Naive thymus-derived CD4-positive, alpha-beta T cell (primary cell): ENCODE measurements at regions not wholly inside any gene's neighbourhood (a gene's known extent, or its start where the extent isn't known, plus 50 kb on each side); places are given as distances from the start of the nearest gene placed in this dataset.

Experiments
- ATAC-seq: fragments of 150-1000 bp; cut with Tn5 transposase; 2 replicates; pipeline ENCODE4 v1.10.0; 2021; ENCODE audit warnings: mild to moderate bottlenecking, moderate library complexity
- CTCF ChIA-PET: fragments of 350-600 bp; sonication (Branson Sonifier 250); formaldehyde crosslinking; loops from one replicate; lab custom pipeline; 2021; ENCODE audit warnings: antibody characterized with exemption; lab: Charles Lee
- POLR2A ChIA-PET: fragments of 350-600 bp; sonication (Branson Sonifier 250); formaldehyde crosslinking; loops from one replicate; lab custom pipeline; 2021; ENCODE audit warnings: antibody characterized with exemption, inconsistent platforms; lab: Charles Lee
- DNase-seq, 9 donors: peaks; one replicate each; pipeline versions ENCODE4 v3.0.0 to v3.0.0-alpha.2; 2020 to 2022; ENCODE audit warnings: mixed read lengths in 1 of 9
- H3K27ac ChIP-seq: one replicate; pipeline ENCODE4 v1.7.0; 2013; ENCODE audit warnings: mild to moderate bottlenecking, low read depth, low read length, moderate library complexity
- H3K27me3 ChIP-seq, 2 donors: one replicate each; pipeline ENCODE4 v1.7.0; 2013; ENCODE audit warnings: low read length in 2 of 2, mild to moderate bottlenecking in 2 of 2, moderate library complexity in 2 of 2; ENCODE audit not compliant: control insufficient read depth in 2 of 2, insufficient read depth in 2 of 2
- H3K36me3 ChIP-seq, 3 experiments: 1 replicate in 2 of 3; 2 replicates in 1 of 3; pipeline ENCODE4 v1.7.0; 2013; ENCODE audit warnings: low read length in 3 of 3, mild to moderate bottlenecking in 3 of 3, moderate library complexity in 1 of 3; ENCODE audit not compliant: insufficient read depth in 3 of 3, control insufficient read depth in 2 of 3
- H3K4me1 ChIP-seq, 2 donors: one replicate each; pipeline ENCODE4 v1.7.0; 2013; ENCODE audit warnings: low read length in 2 of 2, mild to moderate bottlenecking in 2 of 2, moderate library complexity in 1 of 2; ENCODE audit not compliant: control insufficient read depth in 2 of 2, insufficient read depth in 2 of 2
- H3K4me3 ChIP-seq: 2 replicates; pipeline ENCODE4 v1.7.0; 2013; ENCODE audit warnings: mild to moderate bottlenecking, low read length
- H3K9me3 ChIP-seq, 3 experiments: 1 replicate in 2 of 3; 2 replicates in 1 of 3; pipeline ENCODE4 v1.7.0; 2013; ENCODE audit warnings: low read length in 3 of 3; ENCODE audit not compliant: control insufficient read depth in 2 of 3
- H3K27ac Mint-ChIP-seq, 9 donors: one replicate each; pipeline ENCODE4 v1.8.0; 2020 to 2022; ENCODE audit warnings: mixed read lengths in 9 of 9, mild to moderate bottlenecking in 8 of 9, moderate library complexity in 5 of 9, inconsistent platforms in 2 of 9
- H3K27me3 Mint-ChIP-seq, 5 donors: one replicate each; pipeline ENCODE4 v1.8.0; 2021 to 2022; ENCODE audit warnings: mixed read lengths in 5 of 5, mild to moderate bottlenecking in 1 of 5
- H3K36me3 Mint-ChIP-seq, 5 donors: one replicate each; pipeline ENCODE4 v1.8.0; 2020 to 2022; ENCODE audit warnings: mixed read lengths in 5 of 5, mild to moderate bottlenecking in 3 of 5, inconsistent platforms in 1 of 5
- H3K4me1 Mint-ChIP-seq, 7 donors: one replicate each; pipeline ENCODE4 v1.8.0; 2020 to 2022; ENCODE audit warnings: mixed read lengths in 7 of 7, mild to moderate bottlenecking in 3 of 7, inconsistent platforms in 1 of 7
- H3K4me3 Mint-ChIP-seq, 10 donors: one replicate each; pipeline ENCODE4 v1.8.0; 2020 to 2022; ENCODE audit warnings: mild to moderate bottlenecking in 10 of 10, mixed read lengths in 10 of 10, moderate library complexity in 6 of 10, inconsistent platforms in 2 of 10
- H3K9me3 Mint-ChIP-seq, 11 donors: one replicate each; pipeline ENCODE4 v1.8.0; 2020 to 2022; ENCODE audit warnings: mixed read lengths in 11 of 11, mild to moderate bottlenecking in 4 of 11, inconsistent platforms in 1 of 11, moderate library complexity in 1 of 11
- intact Hi-C, 2 donors: fragments of 100-400 bp; cut with micrococcal nuclease; formaldehyde crosslinking; loops; one replicate each; pipeline ENCODE4 v1.15.1; 2023

DNA sequence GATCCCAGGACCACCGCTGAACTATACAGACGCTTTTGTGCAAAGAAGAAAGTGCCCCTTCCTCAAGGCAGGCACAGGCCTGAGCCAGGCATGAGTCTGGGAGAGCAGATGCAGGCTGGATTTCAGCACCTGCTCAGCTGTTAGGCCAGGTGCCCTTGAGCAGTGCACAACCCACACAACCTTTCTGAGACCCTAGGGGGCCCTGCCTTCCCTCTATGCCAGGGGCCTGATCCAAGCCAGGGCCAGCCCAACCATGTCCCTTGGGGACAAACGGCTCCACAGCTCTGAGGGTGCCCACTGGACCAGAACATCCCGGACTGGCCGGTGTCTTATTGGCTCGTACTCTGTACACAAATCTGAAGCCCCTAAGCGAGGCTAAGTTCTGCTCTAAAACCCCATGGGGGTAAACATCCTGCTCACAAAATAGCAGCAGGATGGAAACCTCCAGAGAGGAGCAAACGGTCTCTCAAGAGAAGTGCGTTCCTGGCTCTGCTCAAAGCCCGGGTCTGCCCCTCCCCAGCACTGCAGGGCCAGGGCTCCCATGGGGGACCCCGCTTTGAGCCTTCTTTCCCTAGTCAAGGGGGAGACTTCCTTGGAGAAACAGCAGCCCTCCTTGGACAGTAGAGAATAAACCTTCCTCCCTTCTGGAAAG is 275.1 kb downstream of the NPHP4 start:
- Mint-ChIP-seq H3K9me3 (peaks cover 0 to 18% (median 8%) of the 10 kb centered on the region in 11 donors), H3K36me3 (peaks cover 0 to 14% (median 0%) of the 10 kb centered on the region in 5 donors), H3K27me3 (peaks cover 0 to 35% (median 16%) of the 10 kb centered on the region in 5 donors), H3K27ac (no peak overlapping the region), H3K4me1 (peaks cover 0 to 5% (median 0%) of the 10 kb centered on the region in 7 donors), H3K4me3 (no peak overlapping the region)
- no peaks in the 10 kb centered on the region for H3K36me3 ChIP-seq
- no peaks in the 10 kb centered on the region for H3K4me1 ChIP-seq
- no peak overlapping the region for H3K27ac ChIP-seq
- intact Hi-C loops = no loop called here
- DNase-seq (no peak), ATAC-seq (no peak)
- no peak overlapping the region for H3K4me3 ChIP-seq
- H3K9me3 ChIP-seq = peaks cover 0 to 6% (median 0%) of the 10 kb centered on the region in 3 experiments
- no peaks in the 10 kb centered on the region for H3K27me3 ChIP-seq
- POLR2A ChIA-PET = no interaction called here
- CTCF ChIA-PET = no interaction called here

DNA sequence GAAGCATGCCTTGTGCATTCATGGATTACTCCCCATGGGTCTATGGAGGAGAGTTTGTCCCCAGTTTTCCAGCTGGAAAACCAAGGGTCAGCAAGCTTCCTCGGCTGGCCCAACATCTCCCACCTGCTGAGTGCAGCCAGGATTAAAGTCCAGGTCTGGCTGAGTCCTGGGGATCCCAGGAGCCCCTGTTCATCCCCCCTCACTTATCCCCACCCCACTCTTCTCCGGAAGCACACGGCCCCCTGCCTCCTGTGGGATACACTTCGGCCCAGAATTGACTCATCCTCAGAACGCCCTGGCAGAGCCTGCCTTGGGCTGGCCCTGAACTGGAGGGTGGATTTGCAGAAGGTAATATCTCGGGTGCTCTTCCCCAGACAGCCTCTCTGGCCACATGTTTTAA is 276.1 kb downstream of the NPHP4 start:
- POLR2A ChIA-PET = no interaction called here
- H3K27me3 Mint-ChIP-seq = peaks cover 0 to 35% (median 16%) of the 10 kb centered on the region in 5 donors
- H3K27me3 ChIP-seq = no peaks in the 10 kb centered on the region
- H3K36me3 ChIP-seq = no peaks in the 10 kb centered on the region
- ATAC-seq (no peak), DNase-seq (no peak)
- H3K4me1 ChIP-seq = no peaks in the 10 kb centered on the region
- intact Hi-C loops = no loop called here
- peaks cover 0 to 18% (median 8%) of the 10 kb centered on the region in 11 donors for H3K9me3 Mint-ChIP-seq
- H3K9me3 ChIP-seq = peaks cover 0 to 6% (median 0%) of the 10 kb centered on the region in 3 experiments
- H3K4me3 ChIP-seq = no peak overlapping the region
- H3K4me1 Mint-ChIP-seq = peaks cover 0 to 2% (median 0%) of the 10 kb centered on the region in 7 donors
- CTCF ChIA-PET = no interaction called here
- no peak overlapping the region for H3K27ac Mint-ChIP-seq
- no peak overlapping the region for H3K27ac ChIP-seq
- peaks cover 0 to 14% (median 0%) of the 10 kb centered on the region in 5 donors for H3K36me3 Mint-ChIP-seq
- H3K4me3 Mint-ChIP-seq = no peak overlapping the region

DNA sequence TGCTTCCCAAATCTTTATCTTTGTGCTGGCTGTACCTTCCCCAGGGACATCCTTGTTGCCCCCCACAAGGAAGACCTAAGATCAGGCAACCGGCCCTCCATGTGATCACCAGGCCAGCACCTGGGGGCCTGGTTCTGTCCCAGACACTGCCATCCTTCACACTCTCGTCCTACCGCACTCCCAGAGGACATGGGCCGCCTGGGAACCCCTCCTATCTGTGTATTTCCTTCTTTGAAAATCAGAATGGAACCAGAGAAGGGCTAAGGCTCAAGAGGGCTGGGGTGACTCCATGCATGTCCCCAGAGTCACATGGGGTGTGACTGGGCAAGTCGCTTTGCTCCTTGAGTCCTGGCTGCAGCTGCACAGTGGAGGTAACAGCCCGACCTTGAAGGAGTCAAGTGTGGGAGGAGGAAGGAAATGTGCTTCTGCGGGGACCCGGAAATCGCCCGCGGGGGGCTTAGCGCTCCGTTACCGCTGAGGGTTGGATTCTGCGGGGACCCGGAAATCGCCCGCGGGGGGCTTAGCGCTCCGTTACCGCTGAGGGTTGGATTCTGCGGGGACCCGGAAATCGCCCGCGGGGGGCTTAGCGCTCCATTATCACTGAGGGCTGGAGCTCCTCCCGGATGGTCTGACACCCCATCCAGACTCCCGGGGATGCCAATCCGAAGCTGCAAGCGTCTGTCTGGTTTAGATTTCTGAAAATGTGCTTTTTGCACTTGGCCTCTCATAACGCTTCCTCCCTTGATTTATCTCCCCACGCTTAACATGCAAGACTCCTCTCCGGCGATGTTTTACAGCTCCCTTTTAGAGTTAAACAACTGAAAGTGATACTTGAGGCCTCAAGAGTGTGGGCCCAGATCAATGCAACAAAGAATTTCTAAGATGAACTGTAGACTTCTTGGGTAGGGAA is 278.9 kb downstream of the NPHP4 start:
- ATAC-seq = no peak
- peak overlapping the region in 4 of 10 donors; percentile 53 to 86 (median 74) for H3K4me3 Mint-ChIP-seq
- H3K4me1 Mint-ChIP-seq = peaks cover 0 to 4% (median 0%) of the 10 kb centered on the region in 7 donors
- peaks cover 0 to 6% (median 0%) of the 10 kb centered on the region in 3 experiments for H3K9me3 ChIP-seq
- POLR2A ChIA-PET = no interaction called here
- intact Hi-C loops = no loop called here
- peak overlapping the region in 3 of 9 donors; percentile 43 to 87 (median 82) for H3K27ac Mint-ChIP-seq
- peak in 1 of 9 donors; percentile 23 for DNase-seq
- H3K27me3 ChIP-seq = no peaks in the 10 kb centered on the region
- H3K4me1 ChIP-seq = no peaks in the 10 kb centered on the region
- H3K9me3 Mint-ChIP-seq = peaks cover 0 to 18% (median 9%) of the 10 kb centered on the region in 11 donors
- no peak overlapping the region for H3K4me3 ChIP-seq
- peaks cover 0 to 35% (median 20%) of the 10 kb centered on the region in 5 donors for H3K27me3 Mint-ChIP-seq
- H3K27ac ChIP-seq = no peak overlapping the region
- peaks cover 0 to 14% (median 0%) of the 10 kb centered on the region in 5 donors for H3K36me3 Mint-ChIP-seq
- CTCF ChIA-PET = no interaction called here
- no peaks in the 10 kb centered on the region for H3K36me3 ChIP-seq

- intact Hi-C loops = no loop called here
- Mint-ChIP-seq H3K27me3 (peaks cover 0 to 26% (median 17%) of the 10 kb centered on the region in 5 donors), H3K9me3 (peaks cover 0 to 18% (median 9%) of the 10 kb centered on the region in 11 donors), H3K36me3 (peaks cover 0 to 14% (median 0%) of the 10 kb centered on the region in 5 donors), H3K27ac (no peak overlapping the region), H3K4me1 (peaks cover 0 to 4% (median 0%) of the 10 kb centered on the region in 7 donors), H3K4me3 (no peak overlapping the region)
- peaks cover 0 to 6% (median 0%) of the 10 kb centered on the region in 3 experiments for H3K9me3 ChIP-seq
- no peaks in the 10 kb centered on the region for H3K4me1 ChIP-seq
- H3K27me3 ChIP-seq = no peaks in the 10 kb centered on the region
- H3K4me3 ChIP-seq = no peak overlapping the region
- no peak for DNase-seq
- H3K27ac ChIP-seq = no peak overlapping the region
- no peaks in the 10 kb centered on the region for H3K36me3 ChIP-seq
- ChIA-PET CTCF (no interaction called here), POLR2A (no interaction called here)
- no peak for ATAC-seq
Observed at GRCh38 chr1:5711956-5712645, 280.1 kb downstream of the NPHP4 start.

- H3K27ac Mint-ChIP-seq = no peak overlapping the region
- H3K36me3 Mint-ChIP-seq = peaks cover 0 to 14% (median 0%) of the 10 kb centered on the region in 5 donors
- peaks cover 0 to 4% (median 0%) of the 10 kb centered on the region in 7 donors for H3K4me1 Mint-ChIP-seq
- Histone ChIP-seq H3K27ac (no peak overlapping the region), H3K9me3 (peaks cover 0 to 6% (median 0%) of the 10 kb centered on the region in 3 experiments), H3K4me1 (no peaks in the 10 kb centered on the region), H3K27me3 (no peaks in the 10 kb centered on the region), H3K4me3 (no peak overlapping the region), H3K36me3 (no peaks in the 10 kb centered on the region)
- ChIA-PET CTCF (no interaction called here), POLR2A (no interaction called here)
- no peak overlapping the region for H3K4me3 Mint-ChIP-seq
- DNase-seq = no peak
- intact Hi-C loops = no loop called here
- no peak for ATAC-seq
- peaks cover 0 to 18% (median 9%) of the 10 kb centered on the region in 11 donors for H3K9me3 Mint-ChIP-seq
- peaks cover 0 to 17% (median 17%) of the 10 kb centered on the region in 5 donors for H3K27me3 Mint-ChIP-seq
Observed at GRCh38 chr1:5711079-5711478, 281.1 kb downstream of the NPHP4 start.

GRCh38 chr1:5709976-5710375 is 282.2 kb downstream of the NPHP4 start:
- Mint-ChIP-seq H3K36me3 (peaks cover 0 to 6% (median 0%) of the 10 kb centered on the region in 5 donors), H3K27ac (no peak overlapping the region), H3K9me3 (peaks cover 0 to 7% (median 4%) of the 10 kb centered on the region in 11 donors), H3K4me1 (peaks cover 0 to 4% (median 0%) of the 10 kb centered on the region in 7 donors), H3K27me3 (peaks cover 0 to 11% (median 7%) of the 10 kb centered on the region in 5 donors), H3K4me3 (no peak overlapping the region)
- ChIA-PET CTCF (no interaction called here), POLR2A (no interaction called here)
- no peaks in the 10 kb centered on the region for H3K9me3 ChIP-seq
- no peak overlapping the region for H3K27ac ChIP-seq
- ATAC-seq (no peak), DNase-seq (no peak)
- H3K36me3 ChIP-seq = no peaks in the 10 kb centered on the region
- intact Hi-C loops = no loop called here
- H3K4me3 ChIP-seq = no peak overlapping the region
- H3K4me1 ChIP-seq = no peaks in the 10 kb centered on the region
- no peaks in the 10 kb centered on the region for H3K27me3 ChIP-seq
